ENCODE measurements at regions not wholly inside any gene's neighbourhood (a gene's known extent, or its start where the extent isn't known, plus 50 kb on each side); places are given as distances from the start of the nearest gene placed in this dataset.

DNA sequence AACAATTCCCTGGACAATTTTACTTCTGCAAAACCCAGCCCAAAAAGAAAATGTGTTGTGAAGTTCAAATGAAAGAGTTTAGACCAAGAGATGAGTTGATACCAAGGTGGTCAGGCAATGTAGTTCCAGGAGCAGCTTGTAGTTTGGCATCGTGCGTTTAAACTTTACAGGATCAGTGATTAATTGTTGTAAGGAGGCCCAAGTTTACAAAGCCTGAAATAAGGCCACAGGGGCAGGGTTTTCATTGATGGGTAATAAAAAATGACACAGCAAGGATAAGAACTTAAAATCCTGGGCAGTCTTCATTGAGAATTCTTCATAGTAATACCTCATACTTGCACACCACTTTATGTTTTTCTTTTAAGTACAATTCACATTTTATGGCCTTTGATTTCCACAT lies 463.9 kb upstream of the HNRNPA3 start:
- H3K4me1 ChIP-seq (ENCODE audit: insufficient read depth, low read length, poor library complexity, severe bottlenecking): peaks cover 49% of the 10 kb centered on the region
- POLR2A ChIA-PET: interaction anchor here (1.0 to 1.7 kb wide), 2 partner anchors 11 to 38 kb away, joined by 5 to 6 read pairs; no protein-coding TSS in a partner anchor
- no peak overlapping the region for H3K27ac ChIP-seq (ENCODE audit: low read depth, low read length, poor library complexity, severe bottlenecking)
- no peaks in the 10 kb centered on the region for H3K79me2 ChIP-seq (ENCODE audit: insufficient read depth, low read depth, low read length)
- no peaks in the 10 kb centered on the region for H3K36me3 ChIP-seq (ENCODE audit: insufficient read depth, low read length)
- no peak overlapping the region for H3K4me2 ChIP-seq (ENCODE audit: low read length)
- no peak for DNase-seq (ENCODE audit: low spot score)
- TF ChIP-seq, protein P1, sequence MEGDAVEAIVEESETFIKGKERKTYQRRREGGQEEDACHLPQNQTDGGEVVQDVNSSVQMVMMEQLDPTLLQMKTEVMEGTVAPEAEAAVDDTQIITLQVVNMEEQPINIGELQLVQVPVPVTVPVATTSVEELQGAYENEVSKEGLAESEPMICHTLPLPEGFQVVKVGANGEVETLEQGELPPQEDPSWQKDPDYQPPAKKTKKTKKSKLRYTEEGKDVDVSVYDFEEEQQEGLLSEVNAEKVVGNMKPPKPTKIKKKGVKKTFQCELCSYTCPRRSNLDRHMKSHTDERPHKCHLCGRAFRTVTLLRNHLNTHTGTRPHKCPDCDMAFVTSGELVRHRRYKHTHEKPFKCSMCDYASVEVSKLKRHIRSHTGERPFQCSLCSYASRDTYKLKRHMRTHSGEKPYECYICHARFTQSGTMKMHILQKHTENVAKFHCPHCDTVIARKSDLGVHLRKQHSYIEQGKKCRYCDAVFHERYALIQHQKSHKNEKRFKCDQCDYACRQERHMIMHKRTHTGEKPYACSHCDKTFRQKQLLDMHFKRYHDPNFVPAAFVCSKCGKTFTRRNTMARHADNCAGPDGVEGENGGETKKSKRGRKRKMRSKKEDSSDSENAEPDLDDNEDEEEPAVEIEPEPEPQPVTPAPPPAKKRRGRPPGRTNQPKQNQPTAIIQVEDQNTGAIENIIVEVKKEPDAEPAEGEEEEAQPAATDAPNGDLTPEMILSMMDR (conservative IDR thresholded peaks at IDR 0.05; ENCODE audit: low read length): no peak
- TF ChIP-seq EZH2phosphoT487 (IDR thresholded peaks at IDR 0.05; ENCODE audit: borderline replicate concordance, low read depth, low read length): no peak
- intact Hi-C loops (cut with micrococcal nuclease; ENCODE audit: unreplicated experiment): no loop called here
- no peaks in the 10 kb centered on the region for H3K9me3 ChIP-seq (ENCODE audit: low read length)
- CTCF ChIA-PET (ENCODE audit: unreplicated experiment): no interaction called here
- H3K4me3 ChIP-seq (ENCODE audit: low read depth, low read length, poor library complexity, severe bottlenecking): no peak overlapping the region
- no peak overlapping the region for H2AFZ ChIP-seq (ENCODE audit: low read length)
- H4K20me1 ChIP-seq (ENCODE audit: insufficient read depth, low read length): no peaks in the 10 kb centered on the region
- H3K9me2 ChIP-seq (ENCODE audit: insufficient read depth, low read length): no peaks in the 10 kb centered on the region
- no TSS peak for BruUV-seq (replicated peaks)

DNA sequence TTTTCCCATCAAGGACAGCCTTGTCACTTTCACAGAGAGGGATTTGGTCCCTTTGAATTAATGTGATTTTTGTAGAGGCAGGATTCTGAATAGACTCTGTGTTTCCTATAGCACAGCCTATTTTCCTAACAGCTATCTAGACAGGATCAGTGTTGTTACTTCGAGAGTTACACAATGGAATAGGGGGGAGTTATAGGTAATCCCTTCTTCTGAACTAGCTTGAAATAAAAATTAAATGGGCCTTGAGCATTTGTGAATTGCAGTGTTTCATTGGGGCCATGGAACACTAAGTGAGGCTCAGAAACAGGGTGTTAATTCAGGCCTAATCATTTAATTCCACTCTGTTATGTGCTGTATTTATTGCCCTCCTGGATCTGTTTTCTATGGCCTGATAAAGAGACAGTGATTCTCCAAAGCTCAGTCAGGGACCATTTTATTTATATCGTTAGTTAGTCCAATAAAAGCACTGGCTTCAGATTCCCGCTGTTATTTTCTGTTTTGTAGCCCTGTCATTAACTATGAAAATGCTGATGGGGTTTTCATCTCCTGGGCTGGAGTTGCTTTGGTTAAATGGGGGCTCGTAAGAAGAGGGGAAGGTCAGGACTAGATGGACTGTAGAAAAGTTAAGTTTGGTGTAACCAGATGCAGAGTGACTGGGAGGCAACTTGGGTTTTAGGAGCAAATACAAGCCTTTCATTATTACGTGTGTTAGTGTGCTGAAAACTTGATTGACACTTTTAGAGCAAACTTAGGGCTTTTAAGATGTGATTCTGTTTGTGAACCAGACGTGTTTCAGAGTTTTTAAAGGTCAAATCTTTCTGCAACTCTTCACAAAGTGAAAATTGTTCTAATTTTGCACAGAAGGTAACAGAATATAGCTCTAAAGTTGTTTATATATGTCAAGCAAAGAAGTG lies 461.0 kb upstream of the HNRNPA3 start:
- H3K4me2 ChIP-seq (ENCODE audit: low read length): no peak overlapping the region
- H2AFZ ChIP-seq (ENCODE audit: low read length): peak overlapping the region; percentile 70
- no peak for TF ChIP-seq EZH2phosphoT487 (IDR thresholded peaks at IDR 0.05; ENCODE audit: borderline replicate concordance, low read depth, low read length)
- H3K9me2 ChIP-seq (ENCODE audit: insufficient read depth, low read length): no peaks in the 10 kb centered on the region
- H3K36me3 ChIP-seq (ENCODE audit: insufficient read depth, low read length): peaks cover 6% of the 10 kb centered on the region
- no peak for DNase-seq (ENCODE audit: low spot score)
- H3K4me3 ChIP-seq (ENCODE audit: low read depth, low read length, poor library complexity, severe bottlenecking): no peak overlapping the region
- no peaks in the 10 kb centered on the region for H3K79me2 ChIP-seq (ENCODE audit: insufficient read depth, low read depth, low read length)
- ChIA-PET CTCF (ENCODE audit: unreplicated experiment) (no interaction called here), POLR2A (interaction anchor here (0.7 to 1.2 kb wide), 4 partner anchors 10 to 63 kb away, joined by 3 read pairs; no protein-coding TSS in a partner anchor)
- H3K4me1 ChIP-seq (ENCODE audit: insufficient read depth, low read length, poor library complexity, severe bottlenecking): peaks cover 68% of the 10 kb centered on the region
- H4K20me1 ChIP-seq (ENCODE audit: insufficient read depth, low read length): no peaks in the 10 kb centered on the region
- H3K9me3 ChIP-seq (ENCODE audit: low read length): no peaks in the 10 kb centered on the region
- peak overlapping the region; percentile 10 for H3K27ac ChIP-seq (ENCODE audit: low read depth, low read length, poor library complexity, severe bottlenecking)
- intact Hi-C loops (cut with micrococcal nuclease; ENCODE audit: unreplicated experiment): no loop called here
- no TSS peak for BruUV-seq (replicated peaks)

DNA sequence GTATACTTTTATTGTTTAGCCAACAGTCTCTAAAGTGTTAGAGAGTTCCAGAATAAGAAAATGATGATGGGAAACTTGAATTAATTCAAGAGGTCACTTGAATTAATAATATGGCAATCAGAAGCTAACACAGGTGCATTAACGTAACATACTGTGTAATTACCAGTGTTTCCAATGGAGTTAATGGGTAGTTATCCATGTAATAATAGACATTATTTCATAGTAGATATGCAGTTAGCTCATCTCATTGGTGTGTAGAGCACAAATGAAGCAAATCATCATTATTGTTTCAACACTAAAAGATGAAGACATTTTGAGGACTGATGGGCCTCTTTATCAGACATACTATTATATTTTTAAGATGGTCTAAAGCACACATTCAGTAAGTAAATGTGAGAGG lies 460.3 kb upstream of the HNRNPA3 start:
- POLR2A ChIA-PET: interaction anchor here (0.7 kb wide), 2 partner anchors 9 to 16 kb away, joined by 3 read pairs; no protein-coding TSS in a partner anchor
- CTCF ChIA-PET (ENCODE audit: unreplicated experiment): no interaction called here
- H3K4me2 ChIP-seq (ENCODE audit: low read length): no peak overlapping the region

More for the DNA sequence above, 460.3 kb upstream of the HNRNPA3 start:
- intact Hi-C loops (cut with micrococcal nuclease; ENCODE audit: unreplicated experiment): no loop called here
- Histone ChIP-seq H3K27ac (ENCODE audit: low read depth, low read length, poor library complexity, severe bottlenecking) (no peak overlapping the region), H3K36me3 (ENCODE audit: insufficient read depth, low read length) (peaks cover 13% of the 10 kb centered on the region), H2AFZ (ENCODE audit: low read length) (peak overlapping the region; percentile 70; the same call in 1 of the 2 replicates), H3K9me3 (ENCODE audit: low read length) (no peaks in the 10 kb centered on the region), H3K4me3 (ENCODE audit: low read depth, low read length, poor library complexity, severe bottlenecking) (no peak overlapping the region), H3K79me2 (ENCODE audit: insufficient read depth, low read depth, low read length) (no peaks in the 10 kb centered on the region), H3K4me1 (ENCODE audit: insufficient read depth, low read length, poor library complexity, severe bottlenecking) (peaks cover 70% of the 10 kb centered on the region), H3K9me2 (ENCODE audit: insufficient read depth, low read length) (no peaks in the 10 kb centered on the region), H4K20me1 (ENCODE audit: insufficient read depth, low read length) (no peaks in the 10 kb centered on the region)
- no peak for TF ChIP-seq EZH2phosphoT487 (IDR thresholded peaks at IDR 0.05; ENCODE audit: borderline replicate concordance, low read depth, low read length)
- TF ChIP-seq, protein P1 (conservative IDR thresholded peaks at IDR 0.05; ENCODE audit: low read length): no peak
- no peak for DNase-seq (ENCODE audit: low spot score)
- no TSS peak for BruUV-seq (replicated peaks)
